ENCODE measurements at regions not wholly inside any gene's neighbourhood (a gene's known extent, or its start where the extent isn't known, plus 50 kb on each side); places are given as distances from the start of the nearest gene placed in this dataset.
"Not testable (repeated sequence)": the region's sequence is repeated elsewhere in the genome, so short reads cannot be mapped to it uniquely, and the experiment has no call there.

DNA sequence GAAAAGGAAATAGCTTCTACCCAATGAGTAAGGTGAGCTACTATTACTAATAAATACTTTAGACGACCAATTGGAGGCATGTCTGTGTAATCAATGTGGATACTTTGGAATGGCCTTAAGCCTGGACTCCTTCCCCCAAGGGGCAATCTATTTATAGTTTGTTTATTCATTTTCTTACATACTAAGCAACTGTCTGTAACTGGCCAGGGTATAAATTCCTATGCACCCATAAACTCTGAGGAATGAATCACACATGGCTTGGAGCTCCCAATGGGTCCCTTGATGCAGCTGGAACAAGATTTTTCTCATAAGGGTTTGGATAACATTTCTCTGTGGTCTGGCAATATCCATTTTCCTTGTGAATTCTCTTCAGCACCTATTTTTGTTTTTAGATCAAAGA, 506.8 kb downstream of the EDEM1 start:
- no peak for DNase-seq (ENCODE audit: low spot score)

DNA sequence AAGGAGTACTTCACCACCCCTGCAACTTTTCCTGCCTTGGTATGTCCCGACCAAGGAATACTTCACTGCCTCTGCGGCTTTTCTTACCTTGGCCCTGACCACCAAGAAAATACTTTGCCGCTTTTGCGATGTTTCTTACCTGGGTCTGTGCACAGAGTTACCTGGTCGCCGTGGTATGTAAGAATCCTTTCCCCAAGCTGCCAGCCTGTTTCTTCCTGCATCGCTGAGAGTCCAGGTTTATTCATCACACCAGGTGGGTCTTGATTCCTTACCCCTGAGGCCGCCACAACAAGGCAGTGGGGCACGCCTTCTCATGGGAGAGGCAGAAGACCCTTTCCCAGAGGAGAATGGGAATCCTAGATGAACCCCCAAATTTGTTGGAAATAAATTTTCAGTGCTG, 511.3 kb downstream of the EDEM1 start:
- no peak for DNase-seq (ENCODE audit: low spot score)

- DNase-seq (ENCODE audit: low spot score): no peak
These were observed 511.8 kb downstream of the EDEM1 start for GRCh38 chr3:5699313-5699712.

DNA sequence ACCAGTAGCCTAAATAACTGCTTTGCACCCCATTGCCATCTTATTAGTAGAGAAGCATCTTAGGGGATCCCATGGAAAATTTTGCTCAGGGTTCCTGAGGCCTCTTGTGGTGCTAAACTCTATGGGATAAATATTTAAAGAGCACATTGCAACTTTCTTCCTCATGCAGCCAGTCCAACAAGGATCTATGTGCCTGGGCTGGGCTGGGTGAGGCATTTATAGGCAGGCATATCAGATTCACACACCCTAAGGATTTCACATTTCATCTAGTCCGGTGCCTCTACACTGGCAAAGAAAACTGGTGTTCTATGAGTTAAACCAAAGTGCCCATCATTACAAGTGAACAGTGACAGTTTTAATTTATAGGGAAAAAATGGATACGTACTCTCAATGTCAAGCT, 512.3 kb downstream of the EDEM1 start:
- DNase-seq (ENCODE audit: low spot score): no peak

GRCh38 chr3:5701005-5701404, 513.5 kb downstream of the EDEM1 start:
- DNase-seq (ENCODE audit: low spot score): not testable (repeated sequence)

DNA sequence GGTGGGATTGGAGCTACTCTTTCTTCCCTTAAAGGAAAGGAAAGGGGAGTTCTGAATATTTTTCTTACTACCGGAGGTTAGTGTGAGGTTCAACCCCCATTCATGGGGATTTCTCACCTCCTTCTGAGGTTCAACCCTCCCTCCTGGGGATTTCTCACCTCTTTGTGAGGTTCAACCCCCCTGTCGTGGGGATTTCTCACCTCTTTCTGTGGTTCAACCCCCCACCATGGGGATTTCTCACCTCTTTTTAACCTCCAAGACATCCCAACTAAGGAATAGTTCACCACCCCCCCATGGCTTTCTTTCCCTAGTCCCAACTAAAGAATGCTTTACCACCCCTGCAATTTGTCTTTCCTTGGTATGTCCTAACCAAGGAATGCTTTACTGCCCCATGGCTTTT, 520.3 kb downstream of the EDEM1 start:
- DNase-seq (ENCODE audit: low spot score): no peak

- no peak for DNase-seq (ENCODE audit: low spot score)
These were observed 522.2 kb downstream of the EDEM1 start for GRCh38 chr3:5709714-5710113.

- no peak for DNase-seq (ENCODE audit: low spot score)
These were observed 523.2 kb downstream of the EDEM1 start for GRCh38 chr3:5710718-5711117.

- no peak for DNase-seq (ENCODE audit: low spot score)
These were observed 529.7 kb downstream of the EDEM1 start for GRCh38 chr3:5717254-5717653.

DNA sequence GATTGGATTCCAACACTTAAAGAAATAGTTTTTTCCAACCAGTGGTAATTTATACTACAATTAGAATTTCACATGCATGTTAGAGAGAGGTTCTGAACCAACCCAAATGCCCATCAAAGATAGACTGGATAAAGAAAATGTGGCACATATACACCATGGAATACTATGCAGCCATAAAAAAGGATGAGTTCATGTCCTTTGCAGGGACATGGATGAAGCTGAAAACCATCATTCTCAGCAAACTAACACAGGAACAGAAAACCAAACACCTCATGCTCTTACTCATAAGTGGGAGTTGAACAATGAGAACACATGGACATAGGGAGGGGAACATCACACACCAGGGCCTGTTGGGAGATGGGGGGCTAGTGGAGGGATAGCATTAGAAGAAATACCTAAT, 532.2 kb downstream of the EDEM1 start:
- not testable (repeated sequence) for DNase-seq (ENCODE audit: low spot score)

DNA sequence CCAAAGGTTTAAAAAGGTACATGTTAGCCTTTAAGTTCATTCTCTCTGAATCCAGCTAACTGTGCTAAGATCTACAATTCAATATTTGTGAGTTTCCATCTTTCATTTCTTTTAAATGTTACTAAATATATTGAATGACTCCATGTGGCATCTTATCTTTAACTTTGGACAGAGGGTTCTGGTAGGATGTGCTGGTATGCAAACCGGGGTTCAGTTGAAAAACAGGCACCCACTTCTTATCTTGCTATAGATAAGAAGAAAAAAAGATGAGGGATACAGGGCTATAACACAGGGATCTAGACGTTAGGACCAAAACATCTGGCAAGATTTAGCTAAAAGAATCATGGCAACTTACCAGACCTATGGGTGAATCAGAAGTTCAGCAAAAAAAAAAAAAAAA, 538.3 kb downstream of the EDEM1 start:
- no peak for DNase-seq (ENCODE audit: low spot score)

- no peak for DNase-seq (ENCODE audit: low spot score)
These were observed 539.1 kb downstream of the EDEM1 start for GRCh38 chr3:5726621-5727020.

DNA sequence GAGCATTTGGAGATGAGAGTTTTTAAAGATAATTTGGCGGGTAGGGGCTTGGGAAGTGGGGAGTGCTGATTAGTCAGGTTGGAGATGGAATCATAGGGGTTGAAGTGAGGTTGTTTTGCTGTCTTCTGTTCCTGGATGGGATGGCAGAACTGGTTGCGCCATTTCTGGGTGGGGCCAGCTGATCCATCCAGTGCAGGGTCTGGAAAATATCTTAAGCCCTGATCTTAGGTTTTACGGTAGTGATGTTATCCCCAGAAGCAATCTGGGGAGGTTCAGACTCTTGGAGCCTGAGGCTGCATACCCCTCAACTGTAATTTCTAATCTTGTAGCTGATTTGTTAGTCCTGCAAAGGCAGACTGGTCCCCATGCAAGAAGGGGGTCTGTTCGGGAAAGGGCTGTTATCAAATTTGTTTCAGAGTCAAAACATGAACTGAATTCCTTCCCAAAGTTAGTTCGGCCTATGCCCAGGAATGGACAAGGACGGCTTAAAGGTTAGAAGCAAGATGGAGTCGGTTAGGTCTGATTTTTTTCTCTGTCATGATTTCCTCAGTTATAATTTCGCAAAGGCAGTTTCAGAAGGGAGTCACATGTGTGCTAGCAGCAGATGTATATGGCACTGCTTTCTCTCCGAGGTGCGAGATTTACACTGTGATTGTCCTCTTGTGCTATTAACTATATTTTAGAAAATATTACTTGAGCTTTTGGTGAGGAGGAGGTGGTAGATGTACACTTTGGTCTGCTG, 540.4 kb downstream of the EDEM1 start:
- no peak for DNase-seq (ENCODE audit: low spot score)

GRCh38 chr3:5729852-5730251, 542.3 kb downstream of the EDEM1 start:
- no peak for DNase-seq (ENCODE audit: low spot score)

- DNase-seq (ENCODE audit: low spot score): no peak
These were observed 543.6 kb downstream of the EDEM1 start for GRCh38 chr3:5731100-5731499.

- DNase-seq (ENCODE audit: low spot score): no peak
These were observed 544.6 kb downstream of the EDEM1 start for GRCh38 chr3:5732081-5732480.

DNA sequence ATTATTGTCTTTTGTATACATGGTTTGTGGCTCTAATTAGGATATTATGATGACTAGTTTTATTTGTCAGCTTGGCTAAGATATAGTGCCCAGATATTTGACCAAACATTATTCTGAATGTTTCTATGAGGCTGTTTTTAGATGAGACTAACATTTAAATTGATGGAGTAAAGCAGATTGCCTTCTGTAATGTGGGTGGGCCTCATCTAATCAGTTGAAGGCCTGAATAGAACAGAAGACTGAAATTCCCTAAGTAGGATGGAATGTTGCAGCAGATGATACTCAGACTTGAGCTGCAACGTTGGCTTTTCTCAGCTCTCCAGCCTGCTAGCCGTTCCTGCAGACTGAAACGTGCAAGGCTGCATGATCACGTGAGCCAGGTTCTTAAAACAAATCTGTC, 546.5 kb downstream of the EDEM1 start:
- DNase-seq (ENCODE audit: low spot score): no peak

DNA sequence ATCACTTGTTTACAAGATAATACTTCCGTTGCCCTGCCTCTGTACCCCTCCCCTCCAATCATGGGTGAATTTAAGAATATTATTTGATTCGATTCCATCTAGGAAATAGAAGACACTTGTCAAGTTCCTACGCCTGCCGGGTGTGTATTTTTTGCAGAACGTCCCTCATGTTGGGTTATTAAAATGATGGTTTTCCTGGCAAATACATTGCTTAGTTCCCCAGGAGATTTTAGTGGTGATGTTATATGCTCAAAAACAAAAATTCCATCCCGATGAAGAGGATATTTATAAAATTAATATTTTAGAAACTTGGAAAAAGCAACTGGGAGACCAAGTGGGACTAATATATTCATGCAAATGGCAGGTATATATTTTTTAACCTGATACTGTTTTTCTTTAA, 548.4 kb downstream of the EDEM1 start:
- no peak for DNase-seq (ENCODE audit: low spot score)

GRCh38 chr3:5739299-5739935, 551.9 kb downstream of the EDEM1 start:
- DNase-seq (ENCODE audit: low spot score): no peak

- DNase-seq (ENCODE audit: low spot score): no peak
These were observed 552.4 kb downstream of the EDEM1 start for GRCh38 chr3:5739949-5740348.

DNA sequence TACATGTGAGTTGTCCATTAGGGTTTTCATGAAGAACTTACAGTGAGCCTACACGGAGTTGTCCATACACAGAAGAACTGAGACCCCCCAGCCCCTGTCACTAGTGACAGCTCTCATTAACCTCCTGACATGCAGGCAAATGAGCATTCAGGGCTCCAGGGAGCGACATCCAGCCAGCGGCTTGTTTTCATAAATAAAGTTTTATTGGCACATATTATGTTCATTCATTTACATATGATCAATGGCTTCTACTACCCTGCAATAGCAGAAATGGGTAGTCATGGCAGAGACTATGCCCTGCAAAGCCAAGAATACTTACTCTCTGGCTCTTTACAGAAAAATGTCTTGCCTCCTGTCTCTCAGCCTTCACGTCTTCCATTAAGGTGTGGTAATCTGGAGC, 553.5 kb downstream of the EDEM1 start:
- no peak for DNase-seq (ENCODE audit: low spot score)

DNA sequence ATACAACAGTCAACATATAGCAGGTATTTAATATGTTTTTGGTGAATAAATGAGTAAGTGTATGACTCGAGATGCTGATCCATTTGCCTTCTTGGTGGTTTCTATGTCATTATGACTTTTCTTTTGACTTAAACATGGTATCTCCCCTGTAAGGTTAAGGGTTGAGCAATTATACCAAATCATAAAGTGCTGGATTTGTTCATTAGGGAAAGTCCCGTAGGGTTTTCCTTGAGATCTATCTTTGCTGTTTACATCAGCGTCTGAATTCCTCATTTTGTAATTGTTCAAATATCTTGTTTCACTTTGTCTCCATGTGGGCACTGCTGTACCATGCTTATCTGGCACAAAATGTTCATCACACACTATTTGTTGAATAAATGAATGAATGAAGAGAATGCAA, 562.6 kb downstream of the EDEM1 start:
- no peak for DNase-seq (ENCODE audit: low spot score)

- no peak for DNase-seq (ENCODE audit: low spot score)
These were observed 563.5 kb downstream of the EDEM1 start for GRCh38 chr3:5750874-5751640.
